ENCODE measurements at regions not wholly inside any gene's neighbourhood (a gene's known extent, or its start where the extent isn't known, plus 50 kb on each side); places are given as distances from the start of the nearest gene placed in this dataset.

- no peak overlapping the region for H3K4me3 ChIP-seq (replicated peaks; ENCODE audit: low read depth, low read length)
- TF ChIP-seq CTCF (IDR thresholded peaks at IDR 0.05; ENCODE audit: low read depth, low read length, missing control alignments): no peak
- no peak for DNase-seq (ENCODE audit: extremely low read depth, low read depth)
These were observed 63.6 kb upstream of the IGFBP3 start for GRCh38 chr7:45984386-45985295.

- no peak for DNase-seq (ENCODE audit: extremely low read depth, low read depth)
- TF ChIP-seq CTCF (IDR thresholded peaks at IDR 0.05; ENCODE audit: low read depth, low read length, missing control alignments): no peak
- no peak overlapping the region for H3K4me3 ChIP-seq (replicated peaks; ENCODE audit: low read depth, low read length)
These were observed 62.7 kb upstream of the IGFBP3 start for GRCh38 chr7:45983720-45984255.

GRCh38 chr7:45982907-45983719 is 62.0 kb upstream of the IGFBP3 start:
- no peak overlapping the region for H3K4me3 ChIP-seq (replicated peaks; ENCODE audit: low read depth, low read length)
- no peak for TF ChIP-seq CTCF (IDR thresholded peaks at IDR 0.05; ENCODE audit: low read depth, low read length, missing control alignments)
- DNase-seq (ENCODE audit: extremely low read depth, low read depth): no peak

- no peak for DNase-seq (ENCODE audit: extremely low read depth, low read depth)
- H3K4me3 ChIP-seq (replicated peaks; ENCODE audit: low read depth, low read length): no peak overlapping the region
- TF ChIP-seq CTCF (IDR thresholded peaks at IDR 0.05; ENCODE audit: low read depth, low read length, missing control alignments): no peak
These were observed 61.1 kb upstream of the IGFBP3 start for GRCh38 chr7:45982132-45982531.

- H3K4me3 ChIP-seq (replicated peaks; ENCODE audit: low read depth, low read length): no peak overlapping the region
- TF ChIP-seq CTCF (IDR thresholded peaks at IDR 0.05; ENCODE audit: low read depth, low read length, missing control alignments): no peak
- no peak for DNase-seq (ENCODE audit: extremely low read depth, low read depth)
These were observed 59.9 kb upstream of the IGFBP3 start for GRCh38 chr7:45980973-45981372.

- no peak overlapping the region for H3K4me3 ChIP-seq (replicated peaks; ENCODE audit: low read depth, low read length)
- TF ChIP-seq CTCF (IDR thresholded peaks at IDR 0.05; ENCODE audit: low read depth, low read length, missing control alignments): no peak
- no peak for DNase-seq (ENCODE audit: extremely low read depth, low read depth)
These were observed 59.3 kb upstream of the IGFBP3 start for GRCh38 chr7:45980181-45980905.

All from HFF-Myc (cell line).